IPS-20b (cell line): ENCODE measurements at regions not wholly inside any gene's neighbourhood (a gene's known extent, or its start where the extent isn't known, plus 50 kb on each side); places are given as distances from the start of the nearest gene placed in this dataset.

Experiments
- H3K27ac ChIP-seq: one replicate; pipeline ENCODE4 v1.5.1; 2013; ENCODE audit warnings: low read length
- H3K27me3 ChIP-seq: 2 replicates; pipeline ENCODE4 v1.6.1; 2013; ENCODE audit warnings: mild to moderate bottlenecking, low read length, inconsistent platforms; ENCODE audit not compliant: insufficient read depth
- H3K36me3 ChIP-seq: 2 replicates; pipeline ENCODE4 v1.6.1; 2013; ENCODE audit warnings: low read depth, mild to moderate bottlenecking, inconsistent platforms, low read length, moderate library complexity; ENCODE audit not compliant: insufficient read depth
- H3K4me1 ChIP-seq: 2 replicates; pipeline ENCODE4 v1.6.1; 2013; ENCODE audit warnings: mild to moderate bottlenecking, control low read depth, inconsistent platforms, low read length, moderate library complexity; ENCODE audit not compliant: insufficient read depth
- H3K4me3 ChIP-seq: 2 replicates; pipeline ENCODE4 v1.5.1; 2013; ENCODE audit warnings: mild to moderate bottlenecking, low read length, inconsistent platforms
- H3K9ac ChIP-seq: 2 replicates; pipeline ENCODE4 v1.6.1; 2013; ENCODE audit warnings: low read depth, mild to moderate bottlenecking, inconsistent platforms, low read length, moderate library complexity
- H3K9me3 ChIP-seq: 2 replicates; pipeline ENCODE4 v1.6.1; 2013; ENCODE audit warnings: mild to moderate bottlenecking, low read depth, low read length, inconsistent platforms; ENCODE audit not compliant: insufficient read depth

GRCh38 chr2:9156483-9156882, 50.1 kb upstream of the ASAP2 start:
- Histone ChIP-seq H3K4me3 (no peak overlapping the region), H3K9me3 (no peaks in the 10 kb centered on the region), H3K9ac (no peak overlapping the region), H3K36me3 (no peaks in the 10 kb centered on the region), H3K27me3 (no peaks in the 10 kb centered on the region), H3K27ac (no peak overlapping the region), H3K4me1 (no peaks in the 10 kb centered on the region)

GRCh38 chr2:9154061-9154460, 52.6 kb upstream of the ASAP2 start:
- Histone ChIP-seq H3K36me3 (no peaks in the 10 kb centered on the region), H3K9ac (no peak overlapping the region), H3K27ac (no peak overlapping the region), H3K9me3 (no peaks in the 10 kb centered on the region), H3K4me3 (no peak overlapping the region), H3K4me1 (no peaks in the 10 kb centered on the region), H3K27me3 (no peaks in the 10 kb centered on the region)

GRCh38 chr2:9153643-9153980, 53.0 kb upstream of the ASAP2 start:
- Histone ChIP-seq H3K4me1 (no peaks in the 10 kb centered on the region), H3K9ac (no peak overlapping the region), H3K9me3 (no peaks in the 10 kb centered on the region), H3K4me3 (no peak overlapping the region), H3K36me3 (no peaks in the 10 kb centered on the region), H3K27ac (no peak overlapping the region), H3K27me3 (no peaks in the 10 kb centered on the region)

GRCh38 chr2:9152975-9153642, 53.5 kb upstream of the ASAP2 start:
- H3K4me3 ChIP-seq: peak overlapping the region; percentile 6; the same call in 1 of the 2 replicates
- no peak overlapping the region for H3K9ac ChIP-seq
- H3K4me1 ChIP-seq: no peaks in the 10 kb centered on the region
- no peaks in the 10 kb centered on the region for H3K9me3 ChIP-seq
- H3K27me3 ChIP-seq: no peaks in the 10 kb centered on the region
- no peaks in the 10 kb centered on the region for H3K36me3 ChIP-seq
- no peak overlapping the region for H3K27ac ChIP-seq

GRCh38 chr2:9150906-9151305, 55.7 kb upstream of the ASAP2 start:
- Histone ChIP-seq H3K27ac (no peak overlapping the region), H3K9me3 (no peaks in the 10 kb centered on the region), H3K36me3 (no peaks in the 10 kb centered on the region), H3K4me1 (no peaks in the 10 kb centered on the region), H3K9ac (no peak overlapping the region), H3K4me3 (no peak overlapping the region), H3K27me3 (0 out of 2 replicates have a peak, but pooled peaks cover 4% of the 10 kb centered on the region)

- H3K9me3 ChIP-seq: no peaks in the 10 kb centered on the region
- H3K36me3 ChIP-seq: no peaks in the 10 kb centered on the region
- no peak overlapping the region for H3K9ac ChIP-seq
- H3K27ac ChIP-seq: no peak overlapping the region
- H3K27me3 ChIP-seq: 0 out of 2 replicates have a peak, but pooled peaks cover 5% of the 10 kb centered on the region
- H3K4me1 ChIP-seq: no peaks in the 10 kb centered on the region
- no peak overlapping the region for H3K4me3 ChIP-seq
These were observed 56.1 kb upstream of the ASAP2 start for GRCh38 chr2:9150568-9150900.

- Histone ChIP-seq H3K36me3 (no peaks in the 10 kb centered on the region), H3K27me3 (0 out of 2 replicates have a peak, but pooled peaks cover 11% of the 10 kb centered on the region), H3K27ac (no peak overlapping the region), H3K9me3 (no peaks in the 10 kb centered on the region), H3K9ac (no peak overlapping the region), H3K4me3 (no peak overlapping the region), H3K4me1 (no peaks in the 10 kb centered on the region)
These were observed 56.7 kb upstream of the ASAP2 start for GRCh38 chr2:9149726-9150567.

- Histone ChIP-seq H3K4me3 (no peak overlapping the region), H3K4me1 (no peaks in the 10 kb centered on the region), H3K9me3 (no peaks in the 10 kb centered on the region), H3K27ac (no peak overlapping the region), H3K36me3 (no peaks in the 10 kb centered on the region), H3K27me3 (peaks cover 15% of the 10 kb centered on the region), H3K9ac (no peak overlapping the region)
These were observed 57.3 kb upstream of the ASAP2 start for GRCh38 chr2:9149388-9149660.

GRCh38 chr2:9146646-9147045, 60.0 kb upstream of the ASAP2 start:
- Histone ChIP-seq H3K4me1 (0 out of 2 replicates have a peak, but pooled peaks cover 3% of the 10 kb centered on the region), H3K9me3 (no peaks in the 10 kb centered on the region), H3K27me3 (peaks cover 39% of the 10 kb centered on the region), H3K4me3 (no peak overlapping the region), H3K9ac (no peak overlapping the region), H3K27ac (no peak overlapping the region), H3K36me3 (no peaks in the 10 kb centered on the region)

GRCh38 chr2:9145752-9146430, 60.7 kb upstream of the ASAP2 start:
- no peaks in the 10 kb centered on the region for H3K9me3 ChIP-seq
- H3K36me3 ChIP-seq: no peaks in the 10 kb centered on the region
- H3K9ac ChIP-seq: no peak overlapping the region
- no peak overlapping the region for H3K27ac ChIP-seq
- H3K4me1 ChIP-seq: 0 out of 2 replicates have a peak, but pooled peaks cover 3% of the 10 kb centered on the region
- H3K27me3 ChIP-seq: peaks cover 46% of the 10 kb centered on the region
- no peak overlapping the region for H3K4me3 ChIP-seq

- Histone ChIP-seq H3K27me3 (peaks cover 52% of the 10 kb centered on the region), H3K4me3 (no peak overlapping the region), H3K9me3 (no peaks in the 10 kb centered on the region), H3K36me3 (no peaks in the 10 kb centered on the region), H3K4me1 (0 out of 2 replicates have a peak, but pooled peaks cover 3% of the 10 kb centered on the region), H3K27ac (no peak overlapping the region), H3K9ac (no peak overlapping the region)
These were observed 61.4 kb upstream of the ASAP2 start for GRCh38 chr2:9145109-9145751.
